DND-41 (cell line): ENCODE measurements at regions not wholly inside any gene's neighbourhood (a gene's known extent, or its start where the extent isn't known, plus 50 kb on each side); places are given as distances from the start of the nearest gene placed in this dataset.
"Not testable (repeated sequence)": the region's sequence is repeated elsewhere in the genome, so short reads cannot be mapped to it uniquely, and the experiment has no call there.

ENCODE experiments used
- ATAC-seq: fragments of 200-7000 bp; cut with Tn5 transposase; 3 replicates; pipeline ENCODE4 v1.9.1; 2021; ENCODE audit warnings: low read depth; ENCODE audit not compliant: insufficient read depth
- DNase-seq: peaks from one replicate; pipeline ENCODE4 v3.0.0-alpha.2; 2020
- H2AFZ ChIP-seq: 2 replicates; pipeline ENCODE4 v1.6.0; 2012; ENCODE audit warnings: low read depth, low read length
- H3K27ac ChIP-seq: 2 replicates; pipeline ENCODE4 v1.5.1; 2012; ENCODE audit warnings: low read length, inconsistent platforms
- H3K27me3 ChIP-seq: fragments of 200-600 bp; sonication (generic); 2 replicates; pipeline ENCODE4 v1.6.0; 2012; ENCODE audit warnings: low read length, mild to moderate bottlenecking, inconsistent platforms; ENCODE audit not compliant: insufficient read depth, poor library complexity
- H3K36me3 ChIP-seq: 2 replicates; pipeline ENCODE4 v1.5.1; 2012; ENCODE audit warnings: low read length, inconsistent platforms; ENCODE audit not compliant: insufficient read depth
- H3K4me1 ChIP-seq: 2 replicates; pipeline ENCODE4 v1.5.1; 2012; ENCODE audit warnings: mild to moderate bottlenecking, low read length; ENCODE audit not compliant: insufficient read depth
- H3K4me2 ChIP-seq: 2 replicates; pipeline ENCODE4 v1.6.0; 2012; ENCODE audit warnings: mild to moderate bottlenecking, moderate library complexity, low read length, inconsistent platforms; ENCODE audit not compliant: insufficient read depth
- H3K4me3 ChIP-seq, 2 experiments: fragments of 200-600 bp in 1 of 2; shearing (Covaris generic) in 1 of 2; 2 replicates each; pipeline ENCODE4 v1.5.1; 2012 to 2016; ENCODE audit warnings: inconsistent platforms in 2 of 2, low read length in 2 of 2, mild to moderate bottlenecking in 2 of 2, low read depth in 1 of 2, moderate library complexity in 1 of 2
- H3K79me2 ChIP-seq: 2 replicates; pipeline ENCODE4 v1.6.0; 2012; ENCODE audit warnings: low read length, inconsistent platforms; ENCODE audit not compliant: insufficient read depth
- H3K9ac ChIP-seq: 2 replicates; pipeline ENCODE4 v1.6.0; 2012; ENCODE audit warnings: low read depth, mild to moderate bottlenecking, inconsistent platforms, low read length, moderate library complexity
- H3K9me3 ChIP-seq: 2 replicates; pipeline ENCODE4 v1.5.1; 2012; ENCODE audit warnings: low read length, moderate library complexity, mild to moderate bottlenecking, inconsistent platforms; ENCODE audit not compliant: insufficient read depth, severe bottlenecking
- H4K20me1 ChIP-seq: 2 replicates; pipeline ENCODE4 v1.6.0; 2012; ENCODE audit warnings: low read length; ENCODE audit not compliant: insufficient read depth
- CTCF ChIP-seq: IDR thresholded peaks from 2 replicates; pipeline ENCODE4 v1.5.1; 2012; ENCODE audit warnings: borderline replicate concordance, low read length, moderate library complexity, mild to moderate bottlenecking; ENCODE audit not compliant: poor library complexity, severe bottlenecking; ENCODE audit errors: extremely low read depth
- EZH2 ChIP-seq: IDR thresholded peaks from 3 replicates; pipeline ENCODE4 v1.6.1; 2012; ENCODE audit warnings: borderline replicate concordance, low read depth, mild to moderate bottlenecking, moderate library complexity, low read length, inconsistent platforms; ENCODE audit not compliant: severe bottlenecking

- no peaks in the 10 kb centered on the region for H3K27me3 ChIP-seq
- no peak overlapping the region for H3K4me2 ChIP-seq
- no peaks in the 10 kb centered on the region for H3K79me2 ChIP-seq
- DNase-seq (no peak), ATAC-seq (no peak)
- no peaks in the 10 kb centered on the region for H4K20me1 ChIP-seq
- H3K9ac ChIP-seq, result no peak overlapping the region
- H3K4me3 ChIP-seq, result no peak overlapping the region
- H2AFZ ChIP-seq, result no peak overlapping the region
- H3K4me1 ChIP-seq, result no peaks in the 10 kb centered on the region
- H3K36me3 ChIP-seq, result no peaks in the 10 kb centered on the region
- no peaks in the 10 kb centered on the region for H3K9me3 ChIP-seq
- no peak for TF ChIP-seq CTCF
- TF ChIP-seq EZH2, result no peak
- H3K27ac ChIP-seq, result no peak overlapping the region
Observed at GRCh38 chr6:12537389-12537788, 179.2 kb upstream of the PHACTR1 start.

DNA sequence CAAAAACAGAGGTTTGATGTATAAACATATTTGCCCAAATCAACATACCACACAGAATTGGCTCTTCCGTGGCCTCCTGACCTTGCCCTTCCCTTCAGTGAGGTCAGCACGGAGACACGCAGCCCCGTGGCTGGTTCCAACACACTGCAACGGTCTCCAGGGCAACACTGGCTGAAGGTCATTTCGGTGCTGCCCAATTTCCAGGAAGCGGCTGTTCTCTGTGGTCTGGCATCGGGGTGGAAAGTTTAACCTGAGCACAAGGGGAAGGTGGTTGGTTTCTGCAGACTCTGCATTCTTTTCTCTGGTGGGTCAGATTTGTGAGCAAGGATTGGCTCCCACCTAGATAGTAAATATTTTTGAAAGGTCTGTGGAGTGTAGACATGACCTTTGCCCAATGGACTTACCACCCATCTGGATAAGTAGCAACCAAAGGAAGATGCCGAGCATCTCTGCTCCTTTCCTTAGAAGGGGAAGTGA, 177.6 kb upstream of the PHACTR1 start:
- Histone ChIP-seq H3K27ac (no peak overlapping the region), H3K9ac (no peak overlapping the region), H3K79me2 (no peaks in the 10 kb centered on the region), H2AFZ (no peak overlapping the region), H4K20me1 (no peaks in the 10 kb centered on the region), H3K36me3 (no peaks in the 10 kb centered on the region), H3K9me3 (no peaks in the 10 kb centered on the region), H3K4me3 (no peak overlapping the region), H3K27me3 (no peaks in the 10 kb centered on the region), H3K4me2 (no peak overlapping the region), H3K4me1 (no peaks in the 10 kb centered on the region)
- no peak for ATAC-seq
- DNase-seq, result no peak
- TF ChIP-seq CTCF (no peak), EZH2 (no peak)

DNA sequence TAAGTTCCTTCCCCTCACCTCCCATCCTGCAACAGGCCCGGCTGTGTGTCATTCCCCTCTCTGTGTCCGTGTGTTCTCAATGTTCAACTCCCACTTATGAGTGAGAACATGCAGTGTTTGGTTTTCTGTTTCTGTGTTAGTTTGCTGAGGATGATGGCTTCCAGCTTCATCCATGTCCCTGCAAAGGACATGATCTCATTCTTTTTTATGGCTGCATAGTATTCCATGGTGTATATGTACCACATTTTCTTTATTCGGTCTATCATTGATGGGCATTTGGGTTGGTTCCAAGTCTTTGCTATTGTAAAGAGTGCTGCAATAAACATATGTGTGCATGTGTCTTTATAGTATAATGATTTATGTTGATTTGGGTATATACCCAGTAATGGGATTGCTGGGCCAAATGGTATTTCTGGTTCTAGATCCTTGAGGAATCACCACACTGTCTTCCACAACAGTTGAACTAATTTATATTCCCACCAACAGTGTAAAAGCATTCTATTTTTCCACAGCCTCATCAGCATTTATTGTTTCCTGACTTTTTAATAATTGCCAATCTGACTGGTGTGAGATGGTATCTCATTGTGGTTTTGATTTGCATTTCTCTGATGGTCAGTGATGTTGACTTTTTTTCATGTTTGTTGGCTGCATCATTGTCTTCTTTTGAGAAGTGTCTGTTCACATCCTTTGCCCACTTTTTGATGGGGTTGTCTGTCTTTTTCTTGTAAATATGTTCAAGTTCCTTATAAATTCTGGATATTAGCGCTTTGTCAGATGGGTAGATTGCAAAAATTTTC, 174.1 kb upstream of the PHACTR1 start:
- ATAC-seq, H3K79me2 ChIP-seq, H3K27me3 ChIP-seq, H2AFZ ChIP-seq, DNase-seq, H3K9me3 ChIP-seq, H3K4me1 ChIP-seq, H3K36me3 ChIP-seq, H4K20me1 ChIP-seq, H3K27ac ChIP-seq, H3K4me2 ChIP-seq, H3K4me3 ChIP-seq, H3K9ac ChIP-seq: not testable (repeated sequence)

GRCh38 chr6:12543953-12544352, 172.6 kb upstream of the PHACTR1 start:
- Histone ChIP-seq H3K79me2 (no peaks in the 10 kb centered on the region), H3K9ac (no peak overlapping the region), H2AFZ (no peak overlapping the region), H3K9me3 (no peaks in the 10 kb centered on the region), H3K27me3 (no peaks in the 10 kb centered on the region), H3K4me3 (no peak overlapping the region), H3K4me2 (no peak overlapping the region), H3K27ac (no peak overlapping the region), H3K4me1 (no peaks in the 10 kb centered on the region), H4K20me1 (no peaks in the 10 kb centered on the region), H3K36me3 (no peaks in the 10 kb centered on the region)
- DNase-seq (no peak), ATAC-seq (no peak)
- TF ChIP-seq CTCF, result no peak
